ENCODE measurements at regions not wholly inside any gene's neighbourhood (a gene's known extent, or its start where the extent isn't known, plus 50 kb on each side); places are given as distances from the start of the nearest gene placed in this dataset.
"Not testable (repeated sequence)": the region's sequence is repeated elsewhere in the genome, so short reads cannot be mapped to it uniquely, and the experiment has no call there.

DNA sequence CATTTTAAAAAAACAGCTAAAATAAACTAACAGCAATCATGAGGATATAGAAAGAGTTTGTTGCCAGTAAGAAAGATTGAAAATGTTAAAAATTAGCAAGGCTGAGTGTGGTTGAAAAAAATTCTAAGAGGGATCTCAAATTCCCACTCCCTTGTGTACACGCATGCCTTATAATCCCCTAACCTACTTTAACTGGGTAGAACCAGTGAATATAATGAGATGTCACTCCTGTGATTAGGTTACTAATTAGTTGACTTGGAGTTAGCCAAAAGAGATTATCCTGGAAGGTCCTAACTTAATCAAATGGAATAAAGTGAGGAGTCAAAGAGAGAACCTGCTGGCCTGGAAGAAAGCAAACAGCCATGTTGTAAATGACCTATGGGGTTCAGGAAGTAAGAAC is 286.0 kb upstream of the TGFBR2 start:
- Histone ChIP-seq H3K9ac (ENCODE audit: low read length) (no peak overlapping the region), H3F3A (ENCODE audit: insufficient read depth, low read length, poor library complexity, severe bottlenecking) (no peaks in the 10 kb centered on the region), H2AFZ (ENCODE audit: low read depth, low read length) (no peak overlapping the region), H3K36me3 (ENCODE audit: insufficient read depth, low read length) (no peaks in the 10 kb centered on the region), H3K27me3 (ENCODE audit: insufficient read depth, low read depth, low read length) (no peaks in the 10 kb centered on the region), H3K79me2 (replicated peaks; ENCODE audit: insufficient read depth, low read length) (no peaks in the 10 kb centered on the region), H3K4me3 (ENCODE audit: low read length) (no peak overlapping the region), H3K27ac (ENCODE audit: low read length) (no peak overlapping the region), H4K20me1 (ENCODE audit: insufficient read depth) (no peaks in the 10 kb centered on the region), H3K4me2 (ENCODE audit: low read length) (no peak overlapping the region), H3K9me3 (ENCODE audit: low read length) (peaks cover 4% of the 10 kb centered on the region), H3K9me2 (ENCODE audit: insufficient read depth, low read length) (no peaks in the 10 kb centered on the region)
- TF ChIP-seq, protein P1, sequence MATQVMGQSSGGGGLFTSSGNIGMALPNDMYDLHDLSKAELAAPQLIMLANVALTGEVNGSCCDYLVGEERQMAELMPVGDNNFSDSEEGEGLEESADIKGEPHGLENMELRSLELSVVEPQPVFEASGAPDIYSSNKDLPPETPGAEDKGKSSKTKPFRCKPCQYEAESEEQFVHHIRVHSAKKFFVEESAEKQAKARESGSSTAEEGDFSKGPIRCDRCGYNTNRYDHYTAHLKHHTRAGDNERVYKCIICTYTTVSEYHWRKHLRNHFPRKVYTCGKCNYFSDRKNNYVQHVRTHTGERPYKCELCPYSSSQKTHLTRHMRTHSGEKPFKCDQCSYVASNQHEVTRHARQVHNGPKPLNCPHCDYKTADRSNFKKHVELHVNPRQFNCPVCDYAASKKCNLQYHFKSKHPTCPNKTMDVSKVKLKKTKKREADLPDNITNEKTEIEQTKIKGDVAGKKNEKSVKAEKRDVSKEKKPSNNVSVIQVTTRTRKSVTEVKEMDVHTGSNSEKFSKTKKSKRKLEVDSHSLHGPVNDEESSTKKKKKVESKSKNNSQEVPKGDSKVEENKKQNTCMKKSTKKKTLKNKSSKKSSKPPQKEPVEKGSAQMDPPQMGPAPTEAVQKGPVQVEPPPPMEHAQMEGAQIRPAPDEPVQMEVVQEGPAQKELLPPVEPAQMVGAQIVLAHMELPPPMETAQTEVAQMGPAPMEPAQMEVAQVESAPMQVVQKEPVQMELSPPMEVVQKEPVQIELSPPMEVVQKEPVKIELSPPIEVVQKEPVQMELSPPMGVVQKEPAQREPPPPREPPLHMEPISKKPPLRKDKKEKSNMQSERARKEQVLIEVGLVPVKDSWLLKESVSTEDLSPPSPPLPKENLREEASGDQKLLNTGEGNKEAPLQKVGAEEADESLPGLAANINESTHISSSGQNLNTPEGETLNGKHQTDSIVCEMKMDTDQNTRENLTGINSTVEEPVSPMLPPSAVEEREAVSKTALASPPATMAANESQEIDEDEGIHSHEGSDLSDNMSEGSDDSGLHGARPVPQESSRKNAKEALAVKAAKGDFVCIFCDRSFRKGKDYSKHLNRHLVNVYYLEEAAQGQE (IDR thresholded peaks at IDR 0.05; ENCODE audit: borderline replicate concordance): no peak

DNA sequence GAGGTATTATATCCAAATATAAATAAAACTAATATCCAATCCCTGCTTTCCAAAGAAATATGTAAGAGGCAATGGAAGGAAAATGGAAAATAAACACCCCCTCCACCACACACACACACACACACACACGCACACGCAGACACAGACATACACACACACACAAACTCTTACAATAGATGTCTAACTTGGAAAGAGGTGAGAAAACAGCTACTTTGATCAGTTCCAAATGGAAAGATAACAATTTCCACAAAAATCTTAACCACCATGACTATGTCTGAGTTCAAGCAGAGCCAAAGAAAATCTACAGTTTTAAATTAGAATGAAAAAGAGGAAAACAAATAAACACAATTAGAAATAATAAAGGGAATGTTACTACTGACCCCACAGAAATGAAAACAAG is 285.3 kb upstream of the TGFBR2 start:
- no peaks in the 10 kb centered on the region for H3K27me3 ChIP-seq (ENCODE audit: insufficient read depth, low read depth, low read length)
- TF ChIP-seq TAF1 (IDR thresholded peaks at IDR 0.05; ENCODE audit: low read depth) (no peak), EZH2 (IDR thresholded peaks at IDR 0.05; ENCODE audit: borderline replicate concordance, insufficient read depth, low read length, poor library complexity, severe bottlenecking) (no peak), POLR2AphosphoS5 (IDR thresholded peaks at IDR 0.05) (no peak), EP300 (conservative IDR thresholded peaks at IDR 0.05; ENCODE audit: poor library complexity, severe bottlenecking) (no peak), MXI1 (conservative IDR thresholded peaks at IDR 0.05; ENCODE audit: poor library complexity, severe bottlenecking) (no peak), SMC3 (conservative IDR thresholded peaks at IDR 0.05; ENCODE audit: poor library complexity) (no peak), RAD21 (conservative IDR thresholded peaks at IDR 0.05) (no peak)
- TF ChIP-seq, protein P1 (IDR thresholded peaks at IDR 0.05; ENCODE audit: borderline replicate concordance): no peak
- TF ChIP-seq, protein P2, sequence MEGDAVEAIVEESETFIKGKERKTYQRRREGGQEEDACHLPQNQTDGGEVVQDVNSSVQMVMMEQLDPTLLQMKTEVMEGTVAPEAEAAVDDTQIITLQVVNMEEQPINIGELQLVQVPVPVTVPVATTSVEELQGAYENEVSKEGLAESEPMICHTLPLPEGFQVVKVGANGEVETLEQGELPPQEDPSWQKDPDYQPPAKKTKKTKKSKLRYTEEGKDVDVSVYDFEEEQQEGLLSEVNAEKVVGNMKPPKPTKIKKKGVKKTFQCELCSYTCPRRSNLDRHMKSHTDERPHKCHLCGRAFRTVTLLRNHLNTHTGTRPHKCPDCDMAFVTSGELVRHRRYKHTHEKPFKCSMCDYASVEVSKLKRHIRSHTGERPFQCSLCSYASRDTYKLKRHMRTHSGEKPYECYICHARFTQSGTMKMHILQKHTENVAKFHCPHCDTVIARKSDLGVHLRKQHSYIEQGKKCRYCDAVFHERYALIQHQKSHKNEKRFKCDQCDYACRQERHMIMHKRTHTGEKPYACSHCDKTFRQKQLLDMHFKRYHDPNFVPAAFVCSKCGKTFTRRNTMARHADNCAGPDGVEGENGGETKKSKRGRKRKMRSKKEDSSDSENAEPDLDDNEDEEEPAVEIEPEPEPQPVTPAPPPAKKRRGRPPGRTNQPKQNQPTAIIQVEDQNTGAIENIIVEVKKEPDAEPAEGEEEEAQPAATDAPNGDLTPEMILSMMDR (IDR thresholded peaks at IDR 0.05; ENCODE audit: poor library complexity, severe bottlenecking): no peak
- H3K27ac ChIP-seq (ENCODE audit: low read length): no peak overlapping the region
- H3K4me2 ChIP-seq (ENCODE audit: low read length): no peak overlapping the region
- H4K20me1 ChIP-seq (ENCODE audit: insufficient read depth): no peaks in the 10 kb centered on the region
- no peaks in the 10 kb centered on the region for H3K79me2 ChIP-seq (replicated peaks; ENCODE audit: insufficient read depth, low read length)
- H3K36me3 ChIP-seq (ENCODE audit: insufficient read depth, low read length): no peaks in the 10 kb centered on the region
- no peak overlapping the region for H2AFZ ChIP-seq (ENCODE audit: low read depth, low read length)
- H3K9me3 ChIP-seq (ENCODE audit: low read length): peaks cover 4% of the 10 kb centered on the region
- no peaks in the 10 kb centered on the region for H3K9me2 ChIP-seq (ENCODE audit: insufficient read depth, low read length)
- no peaks in the 10 kb centered on the region for H3F3A ChIP-seq (ENCODE audit: insufficient read depth, low read length, poor library complexity, severe bottlenecking)
- no peak overlapping the region for H3K4me3 ChIP-seq (ENCODE audit: low read length)
- no peak overlapping the region for H3K9ac ChIP-seq (ENCODE audit: low read length)

DNA sequence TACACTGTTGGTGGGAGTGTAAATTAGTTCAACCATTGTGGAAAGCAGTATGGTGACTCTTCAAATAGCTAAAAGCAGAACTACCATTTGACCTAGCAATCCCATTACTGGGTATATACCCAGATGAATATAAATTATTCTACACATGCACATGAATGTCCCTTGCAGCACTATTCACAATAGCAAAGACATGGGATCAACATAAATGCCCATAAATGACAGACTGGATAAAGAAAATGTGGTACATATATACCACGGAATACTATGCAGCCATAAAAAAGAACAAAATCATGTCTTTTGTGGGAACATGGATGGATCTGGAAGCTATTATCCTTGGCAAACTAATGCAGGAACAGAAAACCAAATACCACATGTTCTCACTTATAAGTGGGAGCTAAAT is 282.8 kb upstream of the TGFBR2 start:
- H3K79me2 ChIP-seq (replicated peaks; ENCODE audit: insufficient read depth, low read length); H3K4me2 ChIP-seq (ENCODE audit: low read length); H3K27me3 ChIP-seq (ENCODE audit: insufficient read depth, low read depth, low read length); H3K9me2 ChIP-seq (ENCODE audit: insufficient read depth, low read length); H3K27ac ChIP-seq (ENCODE audit: low read length); H3K9ac ChIP-seq (ENCODE audit: low read length); H3K9me3 ChIP-seq (ENCODE audit: low read length); H3K4me3 ChIP-seq (ENCODE audit: low read length); H2AFZ ChIP-seq (ENCODE audit: low read depth, low read length); H3K36me3 ChIP-seq (ENCODE audit: insufficient read depth, low read length); H4K20me1 ChIP-seq (ENCODE audit: insufficient read depth); H3F3A ChIP-seq (ENCODE audit: insufficient read depth, low read length, poor library complexity, severe bottlenecking): not testable (repeated sequence)

Data from neural cell (in vitro differentiated cells).